ENCODE measurements at regions not wholly inside any gene's neighbourhood (a gene's known extent, or its start where the extent isn't known, plus 50 kb on each side); places are given as distances from the start of the nearest gene placed in this dataset.

DNA sequence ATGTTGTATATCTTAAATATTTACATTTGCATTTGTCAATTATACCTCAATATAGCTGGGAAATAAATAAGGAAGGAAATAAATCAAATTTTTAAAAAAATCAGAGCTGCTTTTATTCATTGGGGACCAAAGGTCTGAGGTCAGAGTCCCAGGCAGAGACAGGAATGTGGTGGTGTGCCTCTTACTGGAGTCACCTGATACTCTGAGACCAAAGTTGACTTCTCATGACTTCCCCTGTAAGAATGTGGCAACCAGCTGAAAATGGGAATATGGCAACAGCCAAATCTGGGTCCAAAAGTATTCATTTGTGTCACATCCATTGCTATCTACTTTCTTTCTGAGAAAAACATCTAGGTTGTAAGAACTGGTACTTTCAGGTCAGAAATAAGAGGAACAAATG lies 496.6 kb upstream of the TMPO start:
- in situ Hi-C loops (cut with MboI; ENCODE audit: low sequenced_read_pairs in 4 of 4) (no loop called here), intact Hi-C loops (cut with DNase I; ENCODE audit: low total_unique reads) (no loop called here)
- no peak for DNase-seq
- no peaks in the 10 kb centered on the region for H3K4me1 ChIP-seq
- no peaks in the 10 kb centered on the region for H3K36me3 ChIP-seq
- ATAC-seq, result no peak
- no peak overlapping the region for H3K4me3 ChIP-seq
- TF ChIP-seq, protein P1, sequence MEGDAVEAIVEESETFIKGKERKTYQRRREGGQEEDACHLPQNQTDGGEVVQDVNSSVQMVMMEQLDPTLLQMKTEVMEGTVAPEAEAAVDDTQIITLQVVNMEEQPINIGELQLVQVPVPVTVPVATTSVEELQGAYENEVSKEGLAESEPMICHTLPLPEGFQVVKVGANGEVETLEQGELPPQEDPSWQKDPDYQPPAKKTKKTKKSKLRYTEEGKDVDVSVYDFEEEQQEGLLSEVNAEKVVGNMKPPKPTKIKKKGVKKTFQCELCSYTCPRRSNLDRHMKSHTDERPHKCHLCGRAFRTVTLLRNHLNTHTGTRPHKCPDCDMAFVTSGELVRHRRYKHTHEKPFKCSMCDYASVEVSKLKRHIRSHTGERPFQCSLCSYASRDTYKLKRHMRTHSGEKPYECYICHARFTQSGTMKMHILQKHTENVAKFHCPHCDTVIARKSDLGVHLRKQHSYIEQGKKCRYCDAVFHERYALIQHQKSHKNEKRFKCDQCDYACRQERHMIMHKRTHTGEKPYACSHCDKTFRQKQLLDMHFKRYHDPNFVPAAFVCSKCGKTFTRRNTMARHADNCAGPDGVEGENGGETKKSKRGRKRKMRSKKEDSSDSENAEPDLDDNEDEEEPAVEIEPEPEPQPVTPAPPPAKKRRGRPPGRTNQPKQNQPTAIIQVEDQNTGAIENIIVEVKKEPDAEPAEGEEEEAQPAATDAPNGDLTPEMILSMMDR (IDR thresholded peaks at IDR 0.05 in 4 of 5, conservative IDR thresholded peaks at IDR 0.05 in 1 of 5), result no peak
- no peak for TF ChIP-seq POLR2A (IDR thresholded peaks at IDR 0.05)
- no peak overlapping the region for H3K27ac ChIP-seq
- no peaks in the 10 kb centered on the region for H3K9me3 ChIP-seq
- H3K27me3 ChIP-seq, result no peaks in the 10 kb centered on the region

DNA sequence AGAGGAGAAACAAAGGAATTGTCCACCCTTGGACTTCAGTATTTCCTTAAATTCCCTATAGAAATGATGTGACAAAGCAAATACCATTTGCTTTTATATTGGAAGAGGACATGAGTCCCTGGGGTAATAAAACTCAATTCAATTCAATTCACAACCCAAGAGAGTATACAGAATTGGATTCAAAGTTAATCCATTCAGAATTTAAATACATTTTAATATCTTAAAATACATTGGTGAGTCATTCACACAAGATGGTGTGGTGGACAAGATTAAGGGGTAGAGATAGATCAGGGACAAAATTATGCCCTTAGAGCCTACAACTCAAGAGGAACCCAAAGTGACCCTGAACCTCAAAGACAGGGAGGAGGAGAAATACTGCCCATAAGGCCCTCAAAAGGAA lies 495.0 kb upstream of the TMPO start:
- in situ Hi-C loops (cut with MboI; ENCODE audit: low sequenced_read_pairs in 4 of 4), result no loop called here

GRCh38 chr12:98022961-98023360 lies 492.4 kb upstream of the TMPO start:
- in situ Hi-C loops (cut with MboI; ENCODE audit: low sequenced_read_pairs in 4 of 4) (no loop called here), intact Hi-C loops (cut with DNase I; ENCODE audit: low total_unique reads) (no loop called here)
- Histone ChIP-seq H3K27ac (no peak overlapping the region), H3K36me3 (no peaks in the 10 kb centered on the region), H3K27me3 (no peaks in the 10 kb centered on the region), H3K9me3 (no peaks in the 10 kb centered on the region), H3K4me1 (no peaks in the 10 kb centered on the region), H3K4me3 (no peak overlapping the region)
- TF ChIP-seq POLR2A (IDR thresholded peaks at IDR 0.05), result no peak
- TF ChIP-seq, protein P1 (IDR thresholded peaks at IDR 0.05 in 4 of 5, conservative IDR thresholded peaks at IDR 0.05 in 1 of 5), result no peak
- DNase-seq, result no peak
- no peak for ATAC-seq

More for the DNA sequence above, 495.0 kb upstream of the TMPO start:
- H3K36me3 ChIP-seq, result no peaks in the 10 kb centered on the region
- intact Hi-C loops (cut with DNase I; ENCODE audit: low total_unique reads), result no loop called here
- H3K27ac ChIP-seq, result no peak overlapping the region
- no peak for DNase-seq
- H3K9me3 ChIP-seq, result no peaks in the 10 kb centered on the region
- no peaks in the 10 kb centered on the region for H3K4me1 ChIP-seq
- H3K4me3 ChIP-seq, result no peak overlapping the region
- ATAC-seq, result no peak
- TF ChIP-seq POLR2A (IDR thresholded peaks at IDR 0.05), result no peak
- TF ChIP-seq, protein P1 (IDR thresholded peaks at IDR 0.05 in 4 of 5, conservative IDR thresholded peaks at IDR 0.05 in 1 of 5), result no peak
- no peaks in the 10 kb centered on the region for H3K27me3 ChIP-seq

DNA sequence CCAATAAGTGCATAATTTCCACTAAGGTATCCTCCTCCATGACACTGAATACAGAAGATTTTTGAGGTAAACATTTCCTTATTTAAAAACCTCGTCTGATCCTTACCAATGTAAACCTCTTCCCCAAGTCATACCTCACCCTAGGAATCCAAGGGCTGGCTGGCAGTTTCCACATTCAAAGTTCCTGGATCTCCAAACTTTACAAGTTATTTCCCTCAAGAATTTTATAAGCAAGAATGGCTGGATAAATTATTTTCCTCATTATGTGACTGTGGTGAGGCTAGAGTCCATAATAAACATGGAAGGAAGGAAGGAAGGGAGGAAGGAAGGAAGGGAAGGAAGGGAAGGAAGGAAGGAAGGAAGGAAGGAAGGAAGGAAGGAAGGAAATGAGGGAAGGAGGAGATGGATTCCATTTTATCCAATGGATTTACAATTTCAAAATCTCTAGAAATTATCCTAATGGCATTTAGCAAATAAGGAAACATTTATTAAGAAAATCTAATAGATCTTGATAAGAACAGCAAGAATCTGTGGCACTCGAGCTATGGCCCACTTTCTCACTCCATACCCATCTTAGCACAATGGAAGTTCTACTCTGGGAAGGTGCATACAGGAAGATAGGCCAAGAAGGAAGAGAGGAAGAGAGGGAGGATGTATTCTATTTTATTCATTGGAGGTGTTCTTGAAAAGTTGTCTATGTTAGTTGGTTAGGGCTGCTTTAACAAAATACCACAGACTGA lies 477.8 kb upstream of the TMPO start:
- in situ Hi-C loops (cut with MboI; ENCODE audit: low sequenced_read_pairs in 4 of 4) (no loop called here), intact Hi-C loops (cut with DNase I; ENCODE audit: low total_unique reads) (no loop called here)
- Histone ChIP-seq H3K27ac (no peak overlapping the region), H3K4me3 (no peak overlapping the region), H3K9me3 (no peaks in the 10 kb centered on the region), H3K4me1 (no peaks in the 10 kb centered on the region), H3K36me3 (no peaks in the 10 kb centered on the region), H3K27me3 (no peaks in the 10 kb centered on the region)
- TF ChIP-seq, protein P1 (IDR thresholded peaks at IDR 0.05 in 4 of 5, conservative IDR thresholded peaks at IDR 0.05 in 1 of 5), result no peak
- TF ChIP-seq POLR2A (IDR thresholded peaks at IDR 0.05), result no peak
- DNase-seq (no peak), ATAC-seq (no peak)

DNA sequence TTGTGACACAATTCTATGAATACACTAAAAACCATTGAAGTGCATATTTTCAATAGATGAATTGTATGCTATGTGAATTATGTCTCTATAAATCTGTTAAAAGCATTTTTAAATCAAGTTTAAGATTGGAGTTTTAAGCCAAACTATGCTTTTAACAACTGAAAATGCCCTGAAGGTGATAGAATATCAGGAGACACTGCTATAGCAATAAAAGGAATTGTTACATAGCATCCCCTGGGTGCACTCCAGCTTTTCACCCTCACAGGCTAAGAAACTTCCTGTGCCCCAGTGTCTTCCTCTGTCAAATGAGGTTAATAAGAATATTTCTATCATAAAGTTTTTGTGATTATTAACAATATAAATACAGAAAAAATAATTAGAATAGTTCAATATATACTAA lies 472.7 kb upstream of the TMPO start:
- intact Hi-C loops (cut with DNase I; ENCODE audit: low total_unique reads), result no loop called here
- no peaks in the 10 kb centered on the region for H3K36me3 ChIP-seq
- TF ChIP-seq POLR2A (IDR thresholded peaks at IDR 0.05), result no peak
- TF ChIP-seq, protein P1 (IDR thresholded peaks at IDR 0.05 in 4 of 5, conservative IDR thresholded peaks at IDR 0.05 in 1 of 5), result no peak
- no peaks in the 10 kb centered on the region for H3K27me3 ChIP-seq
- DNase-seq (no peak), ATAC-seq (no peak)
- in situ Hi-C loops (cut with MboI; ENCODE audit: low sequenced_read_pairs in 4 of 4), result no loop called here
- no peaks in the 10 kb centered on the region for H3K9me3 ChIP-seq
- no peaks in the 10 kb centered on the region for H3K4me1 ChIP-seq
- H3K27ac ChIP-seq, result no peak overlapping the region
- no peak overlapping the region for H3K4me3 ChIP-seq
